ENCODE measurements at regions not wholly inside any gene's neighbourhood (a gene's known extent, or its start where the extent isn't known, plus 50 kb on each side); places are given as distances from the start of the nearest gene placed in this dataset.

GRCh38 chr1:105865546-105865945 lies 1190.9 kb upstream of the PRMT6 start:
- Histone ChIP-seq H3K27me3 (no peaks in the 10 kb centered on the region), H3K4me1 (no peaks in the 10 kb centered on the region), H3K27ac (no peak overlapping the region), H3K9me3 (no peaks in the 10 kb centered on the region), H3K4me3 (no peak overlapping the region), H3K36me3 (no peaks in the 10 kb centered on the region)
- 70 to 82% methylated on average over 2 of the region's 2 CpGs for WGBS, 2 donors
- ATAC-seq (no peak), FAIRE-seq (no peak), DNase-seq (no peak)
- intact Hi-C loops (cut with DNase I), result no loop called here
- no peak for TF ChIP-seq CTCF (IDR thresholded peaks at IDR 0.05)

- Histone ChIP-seq H3K4me3 (no peak overlapping the region), H3K27ac (no peak overlapping the region), H3K36me3 (no peaks in the 10 kb centered on the region), H3K9me3 (no peaks in the 10 kb centered on the region), H3K4me1 (no peaks in the 10 kb centered on the region), H3K27me3 (no peaks in the 10 kb centered on the region)
- ATAC-seq (no peak), DNase-seq (no peak), FAIRE-seq (no peak)
- no peak for TF ChIP-seq CTCF (IDR thresholded peaks at IDR 0.05)
- intact Hi-C loops (cut with DNase I), result no loop called here
- WGBS, 2 donors, result 57 to 80% methylated on average over 1 of the region's 1 CpG
Observed at GRCh38 chr1:105872817-105873216, 1183.7 kb upstream of the PRMT6 start.

GRCh38 chr1:105874621-105875020 lies 1181.9 kb upstream of the PRMT6 start:
- intact Hi-C loops (cut with DNase I), result no loop called here

GRCh38 chr1:105886309-105886708 lies 1170.2 kb upstream of the PRMT6 start:
- H3K4me1 ChIP-seq, result no peaks in the 10 kb centered on the region
- no peak overlapping the region for H3K4me3 ChIP-seq
- H3K9me3 ChIP-seq, result no peaks in the 10 kb centered on the region
- no peaks in the 10 kb centered on the region for H3K36me3 ChIP-seq
- intact Hi-C loops (cut with DNase I), result no loop called here
- no peak for DNase-seq
- ATAC-seq, result no peak
- no peak overlapping the region for H3K27ac ChIP-seq
- no peak for FAIRE-seq
- no peaks in the 10 kb centered on the region for H3K27me3 ChIP-seq
- no peak for TF ChIP-seq CTCF (IDR thresholded peaks at IDR 0.05)

More at GRCh38 chr1:105874621-105875020, 1181.9 kb upstream of the PRMT6 start:
- no peak overlapping the region for H3K27ac ChIP-seq
- H3K4me1 ChIP-seq, result no peaks in the 10 kb centered on the region
- DNase-seq, result no peak
- no peak for TF ChIP-seq CTCF (IDR thresholded peaks at IDR 0.05)
- no peak overlapping the region for H3K4me3 ChIP-seq
- no peaks in the 10 kb centered on the region for H3K9me3 ChIP-seq
- no peaks in the 10 kb centered on the region for H3K27me3 ChIP-seq
- no peaks in the 10 kb centered on the region for H3K36me3 ChIP-seq
- no peak for FAIRE-seq
- no peak for ATAC-seq

- H3K27ac ChIP-seq, result no peak overlapping the region
- no peak for FAIRE-seq
- H3K4me1 ChIP-seq, result no peaks in the 10 kb centered on the region
- no peak overlapping the region for H3K4me3 ChIP-seq
- WGBS, 2 donors, result 62 to 75% methylated on average over 13 of the region's 13 CpGs
- no peak for TF ChIP-seq CTCF (IDR thresholded peaks at IDR 0.05)
- H3K36me3 ChIP-seq, result no peaks in the 10 kb centered on the region
- no peaks in the 10 kb centered on the region for H3K9me3 ChIP-seq
- ATAC-seq, result no peak
- intact Hi-C loops (cut with DNase I), result no loop called here
- H3K27me3 ChIP-seq, result no peaks in the 10 kb centered on the region
- no peak for DNase-seq
Observed at GRCh38 chr1:105891308-105891707, 1165.2 kb upstream of the PRMT6 start.

Data from pancreas (tissue), 10 donors.